ENCODE measurements at regions not wholly inside any gene's neighbourhood (a gene's known extent, or its start where the extent isn't known, plus 50 kb on each side); places are given as distances from the start of the nearest gene placed in this dataset.
A peak's percentile ranks its signal among the peaks of the same experiment; 100 is the strongest.
"Not testable (repeated sequence)": the region's sequence is repeated elsewhere in the genome, so short reads cannot be mapped to it uniquely, and the experiment has no call there.

DNA sequence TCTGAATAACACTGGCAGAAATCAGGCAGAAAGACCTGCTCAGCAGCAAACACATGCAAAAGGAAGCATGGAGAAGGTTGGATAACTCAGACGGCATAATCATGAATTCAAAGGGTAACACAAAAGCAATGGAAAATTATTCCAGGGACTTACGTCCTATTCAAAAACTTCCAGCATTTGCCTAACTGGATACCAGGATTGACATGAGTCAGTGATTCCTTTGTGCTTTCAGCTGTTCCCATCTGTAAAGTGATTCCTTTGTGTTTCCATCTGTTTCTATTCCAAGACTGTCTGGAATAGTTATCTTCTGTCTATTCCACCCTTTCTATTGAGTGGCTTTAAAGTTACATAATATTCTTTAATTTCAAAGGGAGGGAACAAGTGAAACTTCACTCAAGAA is 1361.7 kb upstream of the CDH9 start:
- Histone ChIP-seq H3K27me3 (no peaks in the 10 kb centered on the region), H3K9me3 (ENCODE audit: low read depth) (no peaks in the 10 kb centered on the region), H3K27ac (no peak overlapping the region), H3K4me1 (ENCODE audit: low read depth) (peaks cover 4% of the 10 kb centered on the region), H3K4me3 (no peak overlapping the region), H3K36me3 (no peaks in the 10 kb centered on the region)
- no peak for DNase-seq (ENCODE audit: low read depth in 1 of 2, low spot score in 1 of 2)
- TF ChIP-seq, protein P1, sequence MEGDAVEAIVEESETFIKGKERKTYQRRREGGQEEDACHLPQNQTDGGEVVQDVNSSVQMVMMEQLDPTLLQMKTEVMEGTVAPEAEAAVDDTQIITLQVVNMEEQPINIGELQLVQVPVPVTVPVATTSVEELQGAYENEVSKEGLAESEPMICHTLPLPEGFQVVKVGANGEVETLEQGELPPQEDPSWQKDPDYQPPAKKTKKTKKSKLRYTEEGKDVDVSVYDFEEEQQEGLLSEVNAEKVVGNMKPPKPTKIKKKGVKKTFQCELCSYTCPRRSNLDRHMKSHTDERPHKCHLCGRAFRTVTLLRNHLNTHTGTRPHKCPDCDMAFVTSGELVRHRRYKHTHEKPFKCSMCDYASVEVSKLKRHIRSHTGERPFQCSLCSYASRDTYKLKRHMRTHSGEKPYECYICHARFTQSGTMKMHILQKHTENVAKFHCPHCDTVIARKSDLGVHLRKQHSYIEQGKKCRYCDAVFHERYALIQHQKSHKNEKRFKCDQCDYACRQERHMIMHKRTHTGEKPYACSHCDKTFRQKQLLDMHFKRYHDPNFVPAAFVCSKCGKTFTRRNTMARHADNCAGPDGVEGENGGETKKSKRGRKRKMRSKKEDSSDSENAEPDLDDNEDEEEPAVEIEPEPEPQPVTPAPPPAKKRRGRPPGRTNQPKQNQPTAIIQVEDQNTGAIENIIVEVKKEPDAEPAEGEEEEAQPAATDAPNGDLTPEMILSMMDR (IDR thresholded peaks at IDR 0.05; ENCODE audit: low read depth, low read length), result no peak

DNA sequence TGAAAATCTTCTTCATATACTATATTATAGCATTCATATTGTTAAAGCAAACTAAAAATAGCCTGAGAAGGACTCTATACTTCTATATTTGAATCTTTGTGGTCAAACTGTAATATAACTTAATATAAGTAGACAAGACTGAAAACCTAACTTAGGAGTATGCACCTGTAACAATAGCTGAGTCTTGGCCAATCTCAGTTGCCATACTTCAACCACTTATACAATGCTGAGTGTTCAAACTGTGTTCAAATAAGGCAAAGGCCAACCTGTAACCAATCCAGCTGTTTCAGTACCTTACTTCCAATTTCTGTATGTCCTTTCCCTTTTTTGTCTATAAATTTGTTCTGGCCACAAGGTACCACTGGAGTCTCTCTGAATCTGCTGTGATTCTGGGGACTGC is 1360.8 kb upstream of the CDH9 start:
- Histone ChIP-seq H3K36me3 (no peaks in the 10 kb centered on the region), H3K4me3 (no peak overlapping the region), H3K27ac (no peak overlapping the region), H3K9me3 (ENCODE audit: low read depth) (no peaks in the 10 kb centered on the region), H3K4me1 (ENCODE audit: low read depth) (peaks cover 4% of the 10 kb centered on the region), H3K27me3 (no peaks in the 10 kb centered on the region)
- no peak for DNase-seq (ENCODE audit: low read depth in 1 of 2, low spot score in 1 of 2)
- TF ChIP-seq, protein P1 (IDR thresholded peaks at IDR 0.05; ENCODE audit: low read depth, low read length), result no peak

DNA sequence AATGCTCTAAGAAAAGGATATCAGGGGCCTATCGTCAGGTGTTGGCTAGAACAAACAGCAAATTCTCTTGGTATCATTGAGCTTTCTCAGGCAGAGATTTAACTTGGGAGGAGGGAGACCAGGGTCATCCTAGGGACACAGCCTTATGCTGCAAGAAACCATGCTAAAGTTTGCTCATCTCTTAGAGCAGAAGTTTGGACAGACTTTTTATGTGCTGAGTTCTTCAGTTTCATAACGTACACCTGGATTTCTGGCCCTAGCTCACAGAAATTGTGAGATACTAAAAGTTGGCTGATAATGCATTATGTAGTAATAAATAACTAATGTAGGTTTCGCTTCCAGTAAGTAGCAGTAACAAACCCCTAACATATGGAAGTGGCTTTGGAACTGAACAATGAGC is 1359.8 kb upstream of the CDH9 start:
- Histone ChIP-seq H3K9me3 (ENCODE audit: low read depth) (no peaks in the 10 kb centered on the region), H3K4me1 (ENCODE audit: low read depth) (peaks cover 4% of the 10 kb centered on the region), H3K27ac (no peak overlapping the region), H3K27me3 (no peaks in the 10 kb centered on the region), H3K36me3 (no peaks in the 10 kb centered on the region), H3K4me3 (no peak overlapping the region)
- no peak for DNase-seq (ENCODE audit: low read depth in 1 of 2, low spot score in 1 of 2)
- TF ChIP-seq, protein P1 (IDR thresholded peaks at IDR 0.05; ENCODE audit: low read depth, low read length), result no peak

DNA sequence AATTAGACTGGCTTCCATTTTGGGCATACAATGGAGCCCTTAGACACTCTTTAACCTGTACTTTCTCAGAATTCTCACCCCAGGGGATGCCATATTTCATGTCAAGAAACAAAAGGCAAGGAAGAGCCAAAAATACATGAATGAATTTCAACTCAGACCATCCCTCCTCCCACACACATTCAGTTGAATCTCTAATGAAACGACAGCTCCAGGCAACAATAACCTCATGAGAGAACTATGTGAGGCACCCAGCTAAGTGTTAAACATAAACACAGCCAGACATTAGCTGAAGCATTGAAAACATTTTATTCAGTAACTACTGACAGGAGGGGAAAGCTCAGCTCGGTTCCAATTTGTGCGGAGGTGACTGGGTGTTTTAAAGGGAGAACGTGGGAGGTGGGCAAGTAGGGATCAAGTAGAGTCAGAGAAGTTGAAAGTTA is 1359.1 kb upstream of the CDH9 start:
- TF ChIP-seq, protein P1 (IDR thresholded peaks at IDR 0.05; ENCODE audit: low read depth, low read length), result no peak
- H3K4me3 ChIP-seq, result no peak overlapping the region
- H3K36me3 ChIP-seq, result no peaks in the 10 kb centered on the region
- DNase-seq (ENCODE audit: low read depth in 1 of 2, low spot score in 1 of 2), result peak in 1 of 2 donors; percentile 38
- no peak overlapping the region for H3K27ac ChIP-seq
- H3K27me3 ChIP-seq, result no peaks in the 10 kb centered on the region
- H3K4me1 ChIP-seq (ENCODE audit: low read depth), result no peaks in the 10 kb centered on the region
- no peaks in the 10 kb centered on the region for H3K9me3 ChIP-seq (ENCODE audit: low read depth)

DNA sequence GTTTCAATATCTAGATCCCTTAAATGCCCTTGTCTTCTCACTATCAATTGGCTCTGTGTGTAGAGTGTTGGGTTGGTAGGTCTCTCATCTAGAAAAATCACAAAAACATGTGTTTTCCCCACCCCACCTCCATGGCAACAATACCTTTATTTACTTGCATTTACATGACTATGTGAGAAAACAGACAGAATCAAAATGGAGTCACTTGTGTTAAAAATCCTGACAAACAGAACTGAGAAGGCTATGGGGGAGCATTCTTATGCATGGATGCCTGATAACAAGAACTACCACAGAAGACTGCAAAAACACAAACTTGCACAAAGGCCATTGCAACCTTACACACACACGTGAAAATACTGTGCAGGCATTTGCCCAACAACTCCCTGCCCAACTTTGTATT is 1352.9 kb upstream of the CDH9 start:
- DNase-seq (ENCODE audit: low read depth in 1 of 2, low spot score in 1 of 2), result no peak
- Histone ChIP-seq H3K9me3 (ENCODE audit: low read depth) (no peaks in the 10 kb centered on the region), H3K36me3 (no peaks in the 10 kb centered on the region), H3K4me3 (no peak overlapping the region), H3K4me1 (ENCODE audit: low read depth) (no peaks in the 10 kb centered on the region), H3K27me3 (no peaks in the 10 kb centered on the region), H3K27ac (no peak overlapping the region)
- TF ChIP-seq, protein P1 (IDR thresholded peaks at IDR 0.05; ENCODE audit: low read depth, low read length), result no peak

DNA sequence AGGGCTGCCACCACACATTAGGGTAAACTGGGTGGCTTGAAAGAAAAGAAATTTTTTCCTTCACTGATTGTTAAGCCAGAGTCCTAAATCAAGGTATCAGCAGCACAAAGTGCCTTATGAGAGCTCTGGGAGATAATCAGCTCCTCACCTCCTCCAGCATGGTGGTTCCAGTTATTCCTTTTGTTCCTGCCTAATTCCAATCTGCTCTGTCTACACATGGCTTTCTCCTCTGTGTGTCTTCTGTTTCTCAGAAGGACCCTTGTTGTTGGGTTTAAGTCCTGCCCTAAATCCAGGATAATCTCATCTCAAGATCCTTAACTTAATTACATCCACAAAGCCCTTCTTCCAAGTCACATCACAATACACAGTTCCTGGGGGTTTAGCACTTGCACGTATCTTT is 1352.0 kb upstream of the CDH9 start:
- no peaks in the 10 kb centered on the region for H3K4me1 ChIP-seq (ENCODE audit: low read depth)
- TF ChIP-seq, protein P1 (IDR thresholded peaks at IDR 0.05; ENCODE audit: low read depth, low read length), result no peak
- H3K27me3 ChIP-seq, result no peaks in the 10 kb centered on the region
- DNase-seq (ENCODE audit: low read depth in 1 of 2, low spot score in 1 of 2), result no peak
- H3K36me3 ChIP-seq, result no peaks in the 10 kb centered on the region
- no peak overlapping the region for H3K4me3 ChIP-seq
- H3K9me3 ChIP-seq (ENCODE audit: low read depth), result no peaks in the 10 kb centered on the region
- no peak overlapping the region for H3K27ac ChIP-seq

DNA sequence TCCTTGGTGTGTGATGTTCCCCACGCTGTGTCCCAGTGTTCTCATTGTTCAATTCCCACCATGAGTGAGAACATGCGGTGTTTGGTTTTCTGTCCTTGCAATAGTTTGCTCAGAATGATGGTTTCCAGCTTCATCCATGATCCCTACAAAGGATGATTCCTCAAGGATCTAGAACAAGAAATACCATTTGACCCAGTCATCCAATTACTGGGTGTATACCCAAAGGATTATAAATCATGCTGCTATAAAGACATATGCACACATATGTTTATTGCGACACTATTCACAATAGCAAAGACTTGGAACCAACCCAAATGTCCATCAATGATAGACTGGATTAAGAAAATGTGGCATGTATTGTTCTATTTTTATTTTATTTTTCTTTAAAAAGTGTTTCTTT is 1351.3 kb upstream of the CDH9 start:
- H3K27me3 ChIP-seq; H3K9me3 ChIP-seq (ENCODE audit: low read depth); H3K27ac ChIP-seq; H3K4me3 ChIP-seq; DNase-seq (ENCODE audit: low read depth in 1 of 2, low spot score in 1 of 2); H3K36me3 ChIP-seq; H3K4me1 ChIP-seq (ENCODE audit: low read depth): not testable (repeated sequence)

Data from cardiac muscle cell (in vitro differentiated cells and primary cell).